Mesenchymal stem cell (in vitro differentiated cells and primary cell): ENCODE measurements at regions not wholly inside any gene's neighbourhood (a gene's known extent, or its start where the extent isn't known, plus 50 kb on each side); places are given as distances from the start of the nearest gene placed in this dataset.
A peak's percentile ranks its signal among the peaks of the same experiment; 100 is the strongest.

Experiments
- DNase-seq: peaks from one replicate; pipeline ENCODE4 v3.0.0-alpha.2; 2013
- H2AFZ ChIP-seq: one replicate; pipeline ENCODE4 v1.6.1; 2013; ENCODE audit warnings: low read depth, mild to moderate bottlenecking, control low read depth, inconsistent platforms, low read length, moderate library complexity
- H2AK5ac ChIP-seq: 2 replicates; pipeline ENCODE4 v1.6.1; 2013; ENCODE audit warnings: low read length, moderate library complexity, mild to moderate bottlenecking, inconsistent platforms; ENCODE audit not compliant: severe bottlenecking
- H2BK120ac ChIP-seq: one replicate; pipeline ENCODE4 v1.6.1; 2013; ENCODE audit warnings: low read depth, mild to moderate bottlenecking, inconsistent platforms, low read length, moderate library complexity
- H2BK12ac ChIP-seq, 2 experiments: one replicate each; pipeline ENCODE4 v1.6.1; 2013; ENCODE audit warnings: inconsistent platforms in 2 of 2, low read length in 2 of 2, mild to moderate bottlenecking in 2 of 2, moderate library complexity in 2 of 2, control low read depth in 1 of 2
- H2BK15ac ChIP-seq: one replicate; pipeline ENCODE4 v1.6.1; 2013; ENCODE audit warnings: mild to moderate bottlenecking, low read depth, inconsistent platforms; ENCODE audit not compliant: poor library complexity, severe bottlenecking
- H2BK5ac ChIP-seq: 2 replicates; pipeline ENCODE4 v1.6.1; 2013; ENCODE audit warnings: low read depth, mild to moderate bottlenecking, low read length, control low read depth, inconsistent platforms; ENCODE audit not compliant: poor library complexity, severe bottlenecking
- H3K14ac ChIP-seq, 2 experiments: one replicate each; pipeline ENCODE4 v1.6.1; 2013; ENCODE audit warnings: inconsistent platforms in 2 of 2, low read length in 2 of 2, control low read depth in 1 of 2, mild to moderate bottlenecking in 1 of 2, moderate library complexity in 1 of 2
- H3K18ac ChIP-seq, 2 experiments: one replicate each; pipeline ENCODE4 v1.6.1; 2013; ENCODE audit warnings: inconsistent platforms in 2 of 2, low read length in 2 of 2, control low read depth in 1 of 2, low read depth in 1 of 2, mild to moderate bottlenecking in 1 of 2
- H3K23ac ChIP-seq, 2 experiments: one replicate each; pipeline ENCODE4 v1.6.1; 2013; ENCODE audit warnings: inconsistent platforms in 2 of 2, low read length in 2 of 2, mild to moderate bottlenecking in 2 of 2, moderate library complexity in 2 of 2, control low read depth in 1 of 2
- H3K27ac ChIP-seq: 2 replicates; pipeline ENCODE4 v1.5.1; 2013; ENCODE audit warnings: mild to moderate bottlenecking, moderate library complexity, low read length, control low read depth, inconsistent platforms; ENCODE audit not compliant: poor library complexity, severe bottlenecking
- H3K27me3 ChIP-seq, 2 experiments: 2 replicates each; pipeline versions ENCODE4 v1.6.1 to v1.7.0; 2013; ENCODE audit warnings: low read length in 2 of 2, mild to moderate bottlenecking in 2 of 2, moderate library complexity in 2 of 2, control low read depth in 1 of 2, inconsistent platforms in 1 of 2; ENCODE audit not compliant: control insufficient read depth in 1 of 2, insufficient read depth in 1 of 2
- H3K36me3 ChIP-seq, 2 experiments: 2 replicates each; pipeline versions ENCODE4 v1.6.1 to v1.7.0; 2013; ENCODE audit warnings: low read length in 2 of 2, control low read depth in 1 of 2, inconsistent platforms in 1 of 2, low read depth in 1 of 2, mild to moderate bottlenecking in 1 of 2; ENCODE audit not compliant: insufficient read depth in 2 of 2, control insufficient read depth in 1 of 2
- H3K4ac ChIP-seq, 2 experiments: one replicate each; pipeline ENCODE4 v1.6.1; 2013; ENCODE audit warnings: inconsistent platforms in 2 of 2, low read length in 2 of 2, mild to moderate bottlenecking in 2 of 2, moderate library complexity in 2 of 2, control low read depth in 1 of 2, low read depth in 1 of 2
- H3K4me1 ChIP-seq: 2 replicates; pipeline ENCODE4 v1.6.1; 2013; ENCODE audit warnings: low read depth, low read length, control low read depth; ENCODE audit not compliant: control insufficient read depth, insufficient read depth
- H3K4me2 ChIP-seq: 2 replicates; pipeline ENCODE4 v1.6.1; 2013; ENCODE audit warnings: low read length, mild to moderate bottlenecking, inconsistent platforms; ENCODE audit not compliant: poor library complexity, severe bottlenecking
- H3K4me3 ChIP-seq, 2 experiments: 2 replicates each; pipeline versions ENCODE4 v1.5.1 to v1.7.0; 2013; ENCODE audit warnings: low read length in 2 of 2, mild to moderate bottlenecking in 2 of 2, control low read depth in 1 of 2, low read depth in 1 of 2; ENCODE audit not compliant: insufficient read depth in 1 of 2
- H3K79me1 ChIP-seq: replicated peaks from 2 replicates; pipeline ENCODE4 v1.6.1; 2013; ENCODE audit warnings: mild to moderate bottlenecking, control low read depth, low read length, inconsistent platforms; ENCODE audit not compliant: poor library complexity, severe bottlenecking
- H3K9ac ChIP-seq: 2 replicates; pipeline ENCODE4 v1.7.0; 2013; ENCODE audit warnings: mild to moderate bottlenecking, low read length, moderate library complexity
- H3K9me3 ChIP-seq: 2 replicates; pipeline ENCODE4 v1.7.0; 2013; ENCODE audit warnings: mild to moderate bottlenecking, low read length; ENCODE audit not compliant: control insufficient read depth
- H4K8ac ChIP-seq: one replicate; pipeline ENCODE4 v1.6.1; 2013; ENCODE audit warnings: inconsistent platforms, mild to moderate bottlenecking, low read length, moderate library complexity
- H4K91ac ChIP-seq: one replicate; pipeline ENCODE4 v1.6.1; 2013; ENCODE audit warnings: mild to moderate bottlenecking, low read length, inconsistent platforms
- WGBS: methylation state at CpG from one replicate; pipeline ENCODE4 v1.1.7; 2013; ENCODE audit warnings: mixed read lengths; 5-methylcytosine and 5-hydroxymethylcytosine counted together

DNA sequence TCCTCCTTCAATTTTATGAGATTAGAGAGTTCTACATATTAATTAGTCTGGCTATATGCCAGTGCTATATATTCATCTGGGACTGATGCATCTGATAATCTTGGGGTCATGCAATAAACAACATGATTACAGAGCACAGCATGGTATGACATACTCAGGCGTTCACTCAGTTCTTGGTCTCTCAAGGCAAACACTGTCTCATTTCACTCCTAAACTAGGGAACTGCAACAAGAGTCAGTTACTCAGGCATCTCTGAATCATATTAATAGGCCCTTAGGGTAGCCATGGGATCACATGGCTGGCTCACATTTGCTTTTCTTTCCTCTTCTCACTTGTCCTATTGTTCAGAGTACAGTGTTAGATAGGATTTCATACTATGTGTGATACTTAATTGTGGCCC lies 91.8 kb upstream of the TMEM260 start:
- no peak overlapping the region for H3K23ac ChIP-seq
- no peak overlapping the region for H2AK5ac ChIP-seq
- H3K14ac ChIP-seq = no peak overlapping the region
- no peak overlapping the region for H4K91ac ChIP-seq
- H2BK15ac ChIP-seq = no peak overlapping the region
- no peak overlapping the region for H3K18ac ChIP-seq
- peak; percentile 65 for DNase-seq
- no peak overlapping the region for H2BK120ac ChIP-seq
- peaks cover 2% of the 10 kb centered on the region for H3K4me1 ChIP-seq
- H3K27ac ChIP-seq = no peak overlapping the region
- H3K79me1 ChIP-seq = no peaks in the 10 kb centered on the region
- H3K9me3 ChIP-seq = no peaks in the 10 kb centered on the region
- H3K4me3 ChIP-seq = peak overlapping the region in 1 of 2 experiments; percentile 30
- H4K8ac ChIP-seq = no peak overlapping the region
- H3K4ac ChIP-seq = no peak overlapping the region
- H2BK5ac ChIP-seq = no peak overlapping the region
- WGBS = 42% methylated on average over 1 of the region's 1 CpG
- H3K9ac ChIP-seq = peak overlapping the region; percentile 74
- H3K4me2 ChIP-seq = no peak overlapping the region
- no peak overlapping the region for H2BK12ac ChIP-seq
- H2AFZ ChIP-seq = no peak overlapping the region
- H3K36me3 ChIP-seq = no peaks in the 10 kb centered on the region
- no peaks in the 10 kb centered on the region for H3K27me3 ChIP-seq

GRCh38 chr14:56488306-56488705 lies 91.3 kb upstream of the TMEM260 start:
- Histone ChIP-seq H2BK5ac (no peak overlapping the region), H3K23ac (no peak overlapping the region), H3K79me1 (no peaks in the 10 kb centered on the region), H3K18ac (no peak overlapping the region), H3K4me1 (peaks cover 2% of the 10 kb centered on the region), H2AK5ac (no peak overlapping the region), H3K9ac (peak overlapping the region; percentile 74), H3K4ac (no peak overlapping the region), H3K4me3 (no peak overlapping the region), H2BK15ac (no peak overlapping the region), H3K36me3 (no peaks in the 10 kb centered on the region), H4K8ac (no peak overlapping the region), H3K4me2 (no peak overlapping the region), H3K27me3 (no peaks in the 10 kb centered on the region), H3K9me3 (no peaks in the 10 kb centered on the region), H2AFZ (no peak overlapping the region), H4K91ac (no peak overlapping the region), H3K27ac (no peak overlapping the region), H2BK120ac (no peak overlapping the region), H2BK12ac (no peak overlapping the region), H3K14ac (no peak overlapping the region)
- DNase-seq = no peak
- WGBS = no CpG with 5 or more reads among the region's 1 CpG

GRCh38 chr14:56490379-56490778 lies 89.2 kb upstream of the TMEM260 start:
- Histone ChIP-seq H3K18ac (no peak overlapping the region), H4K8ac (no peak overlapping the region), H2AK5ac (no peak overlapping the region), H3K14ac (no peak overlapping the region), H2BK15ac (no peak overlapping the region), H3K4me3 (no peak overlapping the region), H3K79me1 (no peaks in the 10 kb centered on the region), H3K4me1 (peaks cover 2% of the 10 kb centered on the region), H3K27ac (no peak overlapping the region), H3K9me3 (no peaks in the 10 kb centered on the region), H2BK5ac (no peak overlapping the region), H4K91ac (no peak overlapping the region), H2BK12ac (no peak overlapping the region), H3K23ac (no peak overlapping the region), H3K27me3 (peaks cover 6 to 7% of the 10 kb centered on the region in 2 experiments), H3K4me2 (no peak overlapping the region), H3K36me3 (no peaks in the 10 kb centered on the region), H3K9ac (no peak overlapping the region), H2AFZ (no peak overlapping the region), H3K4ac (no peak overlapping the region), H2BK120ac (no peak overlapping the region)
- 12% methylated on average over 1 of the region's 3 CpGs for WGBS
- DNase-seq = peak; percentile 47

DNA sequence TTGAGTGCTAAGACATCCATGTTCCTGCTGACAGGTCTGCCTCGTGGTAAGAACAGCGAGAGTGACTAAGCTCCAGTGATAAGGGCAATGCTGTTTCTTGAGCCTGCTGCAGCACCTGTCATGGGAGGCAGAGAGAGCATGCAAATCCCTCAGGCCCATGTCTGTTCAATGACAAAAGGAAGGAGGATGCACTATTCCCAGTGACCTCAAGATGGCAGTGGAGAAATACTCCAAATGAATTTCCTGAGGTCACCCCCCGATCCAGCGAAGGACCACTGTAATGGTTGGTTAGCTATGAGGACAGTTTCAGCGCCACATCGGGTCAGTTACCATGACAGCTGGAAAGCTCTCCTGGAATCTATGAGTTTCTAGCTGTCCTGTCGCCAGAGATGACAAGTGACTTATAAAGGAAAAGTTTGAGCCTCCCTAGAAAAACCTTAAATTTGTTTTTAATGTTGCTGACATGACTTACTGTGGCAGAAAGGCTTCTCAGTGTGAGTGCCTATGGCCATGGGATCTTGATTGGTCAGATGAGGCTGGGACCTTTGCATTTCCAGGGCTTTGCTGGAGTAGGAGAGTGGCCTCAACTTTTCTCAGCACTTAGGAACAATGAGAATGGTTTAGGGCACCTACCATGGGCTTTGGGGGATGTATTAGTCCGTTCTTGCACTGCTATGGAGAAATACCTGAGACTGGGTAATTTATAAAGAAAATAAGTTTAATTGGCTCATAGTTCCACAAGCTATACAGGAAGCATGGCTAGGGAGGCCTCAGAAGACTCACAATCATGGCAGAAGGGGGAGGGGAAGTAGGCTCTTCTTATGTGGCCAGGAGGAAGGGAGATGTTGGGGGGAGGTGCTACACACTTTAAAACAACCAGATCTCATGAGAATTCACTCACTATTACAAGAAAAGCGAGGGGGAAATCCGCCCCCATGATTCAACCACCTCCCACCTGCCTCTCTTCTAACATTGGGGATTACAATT lies 88.0 kb upstream of the TMEM260 start:
- no peak overlapping the region for H3K18ac ChIP-seq
- peak overlapping the region; percentile 66 for H3K4me2 ChIP-seq
- H3K27ac ChIP-seq = no peak overlapping the region
- H3K9ac ChIP-seq = peak overlapping the region; percentile 67
- peak; percentile 75 for DNase-seq
- H2AFZ ChIP-seq = no peak overlapping the region
- H2BK120ac ChIP-seq = no peak overlapping the region
- peaks cover 6 to 9% of the 10 kb centered on the region in 2 experiments for H3K27me3 ChIP-seq
- H3K4ac ChIP-seq = no peak overlapping the region
- WGBS = 31% methylated on average over 10 of the region's 10 CpGs
- no peaks in the 10 kb centered on the region for H3K36me3 ChIP-seq
- H2BK5ac ChIP-seq = no peak overlapping the region
- H3K14ac ChIP-seq = no peak overlapping the region
- H2BK15ac ChIP-seq = no peak overlapping the region
- no peak overlapping the region for H4K8ac ChIP-seq
- no peak overlapping the region for H3K23ac ChIP-seq
- peaks cover 2% of the 10 kb centered on the region for H3K4me1 ChIP-seq
- no peak overlapping the region for H2BK12ac ChIP-seq
- peak overlapping the region in 1 of 2 experiments; percentile 64 for H3K4me3 ChIP-seq
- no peak overlapping the region for H4K91ac ChIP-seq
- H2AK5ac ChIP-seq = no peak overlapping the region
- no peaks in the 10 kb centered on the region for H3K9me3 ChIP-seq
- H3K79me1 ChIP-seq = no peaks in the 10 kb centered on the region
